Karpas-422 (cell line): ENCODE measurements at regions not wholly inside any gene's neighbourhood (a gene's known extent, or its start where the extent isn't known, plus 50 kb on each side); places are given as distances from the start of the nearest gene placed in this dataset.
A peak's percentile ranks its signal among the peaks of the same experiment; 100 is the strongest.
"Not testable (repeated sequence)": the region's sequence is repeated elsewhere in the genome, so short reads cannot be mapped to it uniquely, and the experiment has no call there.

Source experiments
- DNase-seq: peaks from one replicate; pipeline ENCODE4 v3.0.0-alpha.2; 2015
- H2AFZ ChIP-seq: fragments of 200-600 bp; sonication (generic); 2 replicates; pipeline ENCODE4 v1.6.1; 2014; ENCODE audit warnings: antibody characterized with exemption, low read length, mixed read lengths
- H3K27ac ChIP-seq: fragments of 200-600 bp; sonication (generic); 2 replicates; pipeline ENCODE4 v1.5.1; 2014; ENCODE audit warnings: mild to moderate bottlenecking, low read length, moderate library complexity
- H3K27me3 ChIP-seq: fragments of 200-600 bp; sonication (generic); 2 replicates; pipeline ENCODE4 v1.6.1; 2014; ENCODE audit warnings: low read length, mixed read lengths
- H3K36me3 ChIP-seq: fragments of 200-600 bp; sonication (generic); 2 replicates; pipeline ENCODE4 v1.6.1; 2014; ENCODE audit warnings: low read length, mixed read lengths; ENCODE audit not compliant: insufficient read depth
- H3K4me1 ChIP-seq: fragments of 200-600 bp; sonication (generic); 2 replicates; pipeline ENCODE4 v1.6.1; 2014; ENCODE audit warnings: mild to moderate bottlenecking, low read length, mixed read lengths
- H3K4me2 ChIP-seq: fragments of 200-600 bp; sonication (generic); 2 replicates; pipeline ENCODE4 v1.6.1; 2014; ENCODE audit warnings: low read length, low read depth, mild to moderate bottlenecking; ENCODE audit not compliant: poor library complexity, severe bottlenecking
- H3K4me3 ChIP-seq: fragments of 200-600 bp; sonication (generic); 2 replicates; pipeline ENCODE4 v1.5.1; 2014; ENCODE audit warnings: mild to moderate bottlenecking, antibody characterized with exemption, low read length, mixed read lengths
- H3K79me2 ChIP-seq: fragments of 200-600 bp; sonication (generic); 2 replicates; pipeline ENCODE4 v1.6.1; 2014; ENCODE audit warnings: mild to moderate bottlenecking, low read length, mixed read lengths
- H3K9ac ChIP-seq: fragments of 200-600 bp; sonication (generic); 2 replicates; pipeline ENCODE4 v1.6.0; 2014; ENCODE audit warnings: low read length
- H3K9me2 ChIP-seq: fragments of 200-600 bp; sonication (generic), shearing (Covaris generic); replicated peaks from 2 replicates; pipeline ENCODE4 v1.6.0; 2014; ENCODE audit warnings: mild to moderate bottlenecking, low read length, moderate library complexity; ENCODE audit not compliant: insufficient read depth
- H3K9me3 ChIP-seq: fragments of 300-700, 200-600 bp; sonication (generic); 2 replicates; pipeline ENCODE4 v1.6.1; 2014; ENCODE audit warnings: low read length, mixed read lengths
- H4K20me1 ChIP-seq: fragments of 200-600 bp; sonication (generic); 2 replicates; pipeline ENCODE4 v1.6.1; 2014; ENCODE audit warnings: mild to moderate bottlenecking, antibody characterized with exemption, low read length, low read depth; ENCODE audit not compliant: insufficient read depth

- H2AFZ ChIP-seq, result no peak overlapping the region
- 0 out of 2 replicates have a peak, but pooled peaks cover 3% of the 10 kb centered on the region for H3K27me3 ChIP-seq
- no peaks in the 10 kb centered on the region for H3K4me1 ChIP-seq
- H3K4me3 ChIP-seq, result no peak overlapping the region
- H3K9ac ChIP-seq, result no peak overlapping the region
- H3K9me2 ChIP-seq, result no peaks in the 10 kb centered on the region
- H3K9me3 ChIP-seq, result 0 out of 2 replicates have a peak, but pooled peaks cover 5% of the 10 kb centered on the region
- no peaks in the 10 kb centered on the region for H4K20me1 ChIP-seq
- DNase-seq, result no peak
- no peak overlapping the region for H3K4me2 ChIP-seq
- no peak overlapping the region for H3K27ac ChIP-seq
- H3K36me3 ChIP-seq, result no peaks in the 10 kb centered on the region
- H3K79me2 ChIP-seq, result no peaks in the 10 kb centered on the region
Measured at GRCh38 chr14:53841109-53842099, 115.2 kb downstream of the BMP4 start.

GRCh38 chr14:53840444-53840843, 116.2 kb downstream of the BMP4 start:
- DNase-seq, result no peak
- H3K4me3 ChIP-seq, result no peak overlapping the region
- H4K20me1 ChIP-seq, result no peaks in the 10 kb centered on the region
- no peaks in the 10 kb centered on the region for H3K36me3 ChIP-seq
- H3K9me2 ChIP-seq, result no peaks in the 10 kb centered on the region; the same call in 1 of the 2 replicates
- no peak overlapping the region for H3K9ac ChIP-seq
- H3K4me1 ChIP-seq, result no peaks in the 10 kb centered on the region
- no peak overlapping the region for H3K4me2 ChIP-seq
- H2AFZ ChIP-seq, result no peak overlapping the region
- H3K9me3 ChIP-seq, result 0 out of 2 replicates have a peak, but pooled peaks cover 5% of the 10 kb centered on the region
- H3K27me3 ChIP-seq, result 0 out of 2 replicates have a peak, but pooled peaks cover 3% of the 10 kb centered on the region
- H3K27ac ChIP-seq, result no peak overlapping the region
- no peaks in the 10 kb centered on the region for H3K79me2 ChIP-seq

- Histone ChIP-seq H4K20me1 (no peaks in the 10 kb centered on the region), H3K27me3 (0 out of 2 replicates have a peak, but pooled peaks cover 6% of the 10 kb centered on the region), H3K9ac (no peak overlapping the region), H3K4me2 (no peak overlapping the region), H3K4me3 (no peak overlapping the region), H3K36me3 (no peaks in the 10 kb centered on the region), H3K79me2 (no peaks in the 10 kb centered on the region), H3K9me3 (0 out of 2 replicates have a peak, but pooled peaks cover 5% of the 10 kb centered on the region), H2AFZ (no peak overlapping the region), H3K9me2 (no peaks in the 10 kb centered on the region; the same call in 1 of the 2 replicates), H3K4me1 (no peaks in the 10 kb centered on the region), H3K27ac (no peak overlapping the region)
- no peak for DNase-seq
Measured at GRCh38 chr14:53838374-53838773, 118.3 kb downstream of the BMP4 start.

GRCh38 chr14:53837656-53838055, 119.0 kb downstream of the BMP4 start:
- H3K36me3 ChIP-seq, result not testable (repeated sequence)

GRCh38 chr14:53836551-53836950, 120.1 kb downstream of the BMP4 start:
- Histone ChIP-seq H3K27me3 (0 out of 2 replicates have a peak, but pooled peaks cover 6% of the 10 kb centered on the region), H3K9me3 (0 out of 2 replicates have a peak, but pooled peaks cover 5% of the 10 kb centered on the region), H3K4me1 (no peaks in the 10 kb centered on the region), H3K9me2 (no peaks in the 10 kb centered on the region; the same call in 1 of the 2 replicates), H3K27ac (no peak overlapping the region), H3K4me3 (no peak overlapping the region), H3K36me3 (no peaks in the 10 kb centered on the region), H3K9ac (no peak overlapping the region), H3K79me2 (no peaks in the 10 kb centered on the region), H4K20me1 (no peaks in the 10 kb centered on the region), H2AFZ (no peak overlapping the region), H3K4me2 (no peak overlapping the region)
- no peak for DNase-seq

More at GRCh38 chr14:53837656-53838055, 119.0 kb downstream of the BMP4 start:
- not testable (repeated sequence) for H3K27ac ChIP-seq, H2AFZ ChIP-seq, H3K9ac ChIP-seq, H3K9me3 ChIP-seq, H4K20me1 ChIP-seq, H3K4me3 ChIP-seq, H3K9me2 ChIP-seq, H3K4me2 ChIP-seq, H3K79me2 ChIP-seq, H3K27me3 ChIP-seq, H3K4me1 ChIP-seq
- peak; percentile 58 for DNase-seq

- no peak overlapping the region for H3K4me3 ChIP-seq
- H3K9ac ChIP-seq, result no peak overlapping the region
- no peaks in the 10 kb centered on the region for H3K4me1 ChIP-seq
- H2AFZ ChIP-seq, result no peak overlapping the region
- DNase-seq, result no peak
- no peaks in the 10 kb centered on the region for H4K20me1 ChIP-seq
- no peaks in the 10 kb centered on the region for H3K36me3 ChIP-seq
- H3K4me2 ChIP-seq, result no peak overlapping the region
- H3K79me2 ChIP-seq, result no peaks in the 10 kb centered on the region
- no peaks in the 10 kb centered on the region for H3K9me3 ChIP-seq
- H3K9me2 ChIP-seq, result no peaks in the 10 kb centered on the region
- no peak overlapping the region for H3K27ac ChIP-seq
- H3K27me3 ChIP-seq, result no peaks in the 10 kb centered on the region
Measured at GRCh38 chr14:53828820-53829219, 127.8 kb downstream of the BMP4 start.

GRCh38 chr14:53824061-53824460, 132.6 kb downstream of the BMP4 start:
- H3K79me2 ChIP-seq, result no peaks in the 10 kb centered on the region
- no peaks in the 10 kb centered on the region for H3K9me2 ChIP-seq
- H3K4me2 ChIP-seq, result no peak overlapping the region
- no peak overlapping the region for H3K4me3 ChIP-seq
- H2AFZ ChIP-seq, result no peak overlapping the region
- no peak overlapping the region for H3K27ac ChIP-seq
- H3K4me1 ChIP-seq, result no peaks in the 10 kb centered on the region
- H3K27me3 ChIP-seq, result no peaks in the 10 kb centered on the region
- DNase-seq, result no peak
- H3K36me3 ChIP-seq, result no peaks in the 10 kb centered on the region
- no peaks in the 10 kb centered on the region for H3K9me3 ChIP-seq
- no peaks in the 10 kb centered on the region for H4K20me1 ChIP-seq
- no peak overlapping the region for H3K9ac ChIP-seq

GRCh38 chr14:53814392-53814791, 142.2 kb downstream of the BMP4 start:
- H3K36me3 ChIP-seq, result no peaks in the 10 kb centered on the region

More at GRCh38 chr14:53814392-53814791, 142.2 kb downstream of the BMP4 start:
- H3K4me2 ChIP-seq, result no peak overlapping the region
- H3K27me3 ChIP-seq, result no peaks in the 10 kb centered on the region
- no peak overlapping the region for H2AFZ ChIP-seq
- H3K27ac ChIP-seq, result no peak overlapping the region
- H3K9ac ChIP-seq, result no peak overlapping the region
- H3K4me1 ChIP-seq, result no peaks in the 10 kb centered on the region
- DNase-seq, result no peak
- H3K9me3 ChIP-seq, result no peaks in the 10 kb centered on the region
- no peak overlapping the region for H3K4me3 ChIP-seq
- no peaks in the 10 kb centered on the region for H4K20me1 ChIP-seq
- H3K79me2 ChIP-seq, result no peaks in the 10 kb centered on the region
- no peaks in the 10 kb centered on the region for H3K9me2 ChIP-seq
